ENCODE measurements at regions not wholly inside any gene's neighbourhood (a gene's known extent, or its start where the extent isn't known, plus 50 kb on each side); places are given as distances from the start of the nearest gene placed in this dataset.
A peak's percentile ranks its signal among the peaks of the same experiment; 100 is the strongest.

DNA sequence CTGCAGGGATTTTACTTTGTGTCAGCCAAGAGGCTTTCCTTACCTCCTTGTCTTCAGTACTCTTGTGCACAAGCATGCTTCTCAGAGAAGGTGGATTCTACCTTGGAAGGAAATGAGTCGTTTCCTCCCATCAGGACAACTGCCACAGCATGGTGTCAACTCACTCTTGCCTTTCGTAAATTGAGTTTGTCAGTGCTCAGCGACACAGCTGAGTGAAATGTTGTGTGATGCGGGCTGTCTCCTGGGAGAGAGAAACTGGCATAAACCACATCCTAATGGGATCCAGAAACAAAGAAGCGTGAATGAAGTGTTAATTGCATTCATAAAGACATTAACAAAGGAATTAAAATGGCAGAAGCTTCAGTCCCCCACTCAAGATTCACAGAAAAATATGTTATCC lies 51.5 kb upstream of the SLC22A15 start:
- H3K4me2 ChIP-seq (ENCODE audit: control insufficient read depth, extremely low read depth, insufficient read depth, low read depth, low read length) = peak overlapping the region; percentile 33
- peak; percentile 92 for FAIRE-seq
- peaks cover 24% of the 10 kb centered on the region for H3K4me1 ChIP-seq (ENCODE audit: control insufficient read depth, extremely low read depth, insufficient read depth, low read length)
- no peaks in the 10 kb centered on the region for H3K9me3 ChIP-seq (ENCODE audit: control insufficient read depth, low read depth, low read length)
- H3K79me2 ChIP-seq (ENCODE audit: control insufficient read depth, insufficient read depth, low read length) = no peaks in the 10 kb centered on the region
- H3K27me3 ChIP-seq (ENCODE audit: control insufficient read depth, extremely low read depth, insufficient read depth, low read length) = no peaks in the 10 kb centered on the region
- dilution Hi-C loops (cut with MboI; ENCODE audit: extremely low pct_ligation_motif_present, low sequenced_read_pairs) = no loop called here
- no peak for DNase-seq (ENCODE audit: low read depth, low spot score)
- H4K20me1 ChIP-seq (ENCODE audit: control insufficient read depth, extremely low read depth, insufficient read depth, low read length) = no peaks in the 10 kb centered on the region
- H3K4me3 ChIP-seq (ENCODE audit: control insufficient read depth in 2 of 3, extremely low read depth in 1 of 3, insufficient read depth in 2 of 3, low read depth in 1 of 3, low read length in 3 of 3) = no peak overlapping the region
- H2AFZ ChIP-seq (ENCODE audit: control insufficient read depth, low read length) = peak overlapping the region; percentile 65
- no peak overlapping the region for H3K27ac ChIP-seq (ENCODE audit: control insufficient read depth, insufficient read depth, low read length)
- no peak overlapping the region for H3K9ac ChIP-seq (ENCODE audit: control insufficient read depth, extremely low read depth, insufficient read depth, low read length)
- no peaks in the 10 kb centered on the region for H3K9me1 ChIP-seq (ENCODE audit: control insufficient read depth, extremely low read depth, insufficient read depth, low read length)
- H3K36me3 ChIP-seq (ENCODE audit: control insufficient read depth in 2 of 2, extremely low read depth in 1 of 2, insufficient read depth in 2 of 2, low read length in 2 of 2) = no peaks in the 10 kb centered on the region
- TF ChIP-seq, protein P1, sequence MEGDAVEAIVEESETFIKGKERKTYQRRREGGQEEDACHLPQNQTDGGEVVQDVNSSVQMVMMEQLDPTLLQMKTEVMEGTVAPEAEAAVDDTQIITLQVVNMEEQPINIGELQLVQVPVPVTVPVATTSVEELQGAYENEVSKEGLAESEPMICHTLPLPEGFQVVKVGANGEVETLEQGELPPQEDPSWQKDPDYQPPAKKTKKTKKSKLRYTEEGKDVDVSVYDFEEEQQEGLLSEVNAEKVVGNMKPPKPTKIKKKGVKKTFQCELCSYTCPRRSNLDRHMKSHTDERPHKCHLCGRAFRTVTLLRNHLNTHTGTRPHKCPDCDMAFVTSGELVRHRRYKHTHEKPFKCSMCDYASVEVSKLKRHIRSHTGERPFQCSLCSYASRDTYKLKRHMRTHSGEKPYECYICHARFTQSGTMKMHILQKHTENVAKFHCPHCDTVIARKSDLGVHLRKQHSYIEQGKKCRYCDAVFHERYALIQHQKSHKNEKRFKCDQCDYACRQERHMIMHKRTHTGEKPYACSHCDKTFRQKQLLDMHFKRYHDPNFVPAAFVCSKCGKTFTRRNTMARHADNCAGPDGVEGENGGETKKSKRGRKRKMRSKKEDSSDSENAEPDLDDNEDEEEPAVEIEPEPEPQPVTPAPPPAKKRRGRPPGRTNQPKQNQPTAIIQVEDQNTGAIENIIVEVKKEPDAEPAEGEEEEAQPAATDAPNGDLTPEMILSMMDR (optimal IDR thresholded peaks at IDR 0.05 in 1 of 3, IDR thresholded peaks at IDR 0.05 in 1 of 3, conservative IDR thresholded peaks at IDR 0.05 in 1 of 3; ENCODE audit: extremely low read depth in 1 of 3, insufficient read depth in 2 of 3, low read length in 3 of 3) = no peak
- no peak for TF ChIP-seq EZH2 (IDR thresholded peaks at IDR 0.05; ENCODE audit: low read length)

DNA sequence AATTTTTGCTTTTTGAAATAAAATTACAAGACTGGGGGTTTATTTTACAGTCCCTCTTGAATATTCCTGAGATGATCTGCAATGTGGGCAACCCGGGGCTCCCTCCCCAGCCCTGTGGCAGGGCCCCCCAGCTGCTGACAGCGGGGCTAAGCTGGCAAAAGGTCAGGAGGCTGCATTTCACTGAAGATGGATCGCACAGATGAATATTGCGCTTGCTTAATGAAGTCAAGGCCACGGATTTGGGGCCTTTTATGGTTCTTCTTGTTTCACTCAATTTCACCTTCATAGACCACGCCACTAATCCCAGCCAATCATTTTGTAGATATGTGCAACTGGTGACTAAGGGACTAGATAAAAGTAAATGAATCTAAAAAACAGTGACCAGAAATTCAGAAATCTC lies 50.8 kb upstream of the SLC22A15 start:
- Histone ChIP-seq H3K36me3 (ENCODE audit: control insufficient read depth in 2 of 2, extremely low read depth in 1 of 2, insufficient read depth in 2 of 2, low read length in 2 of 2) (no peaks in the 10 kb centered on the region), H2AFZ (ENCODE audit: control insufficient read depth, low read length) (no peak overlapping the region), H3K9me3 (ENCODE audit: control insufficient read depth, low read depth, low read length) (no peaks in the 10 kb centered on the region), H3K27me3 (ENCODE audit: control insufficient read depth, extremely low read depth, insufficient read depth, low read length) (no peaks in the 10 kb centered on the region), H3K9ac (ENCODE audit: control insufficient read depth, extremely low read depth, insufficient read depth, low read length) (no peak overlapping the region), H3K4me1 (ENCODE audit: control insufficient read depth, extremely low read depth, insufficient read depth, low read length) (peaks cover 31% of the 10 kb centered on the region), H3K4me2 (ENCODE audit: control insufficient read depth, extremely low read depth, insufficient read depth, low read depth, low read length) (no peak overlapping the region), H3K4me3 (ENCODE audit: control insufficient read depth in 2 of 3, extremely low read depth in 1 of 3, insufficient read depth in 2 of 3, low read depth in 1 of 3, low read length in 3 of 3) (no peak overlapping the region), H4K20me1 (ENCODE audit: control insufficient read depth, extremely low read depth, insufficient read depth, low read length) (no peaks in the 10 kb centered on the region), H3K79me2 (ENCODE audit: control insufficient read depth, insufficient read depth, low read length) (no peaks in the 10 kb centered on the region), H3K27ac (ENCODE audit: control insufficient read depth, insufficient read depth, low read length) (no peak overlapping the region), H3K9me1 (ENCODE audit: control insufficient read depth, extremely low read depth, insufficient read depth, low read length) (no peaks in the 10 kb centered on the region)
- dilution Hi-C loops (cut with MboI; ENCODE audit: extremely low pct_ligation_motif_present, low sequenced_read_pairs) = no loop called here
- TF ChIP-seq, protein P1 (optimal IDR thresholded peaks at IDR 0.05 in 1 of 3, IDR thresholded peaks at IDR 0.05 in 1 of 3, conservative IDR thresholded peaks at IDR 0.05 in 1 of 3; ENCODE audit: extremely low read depth in 1 of 3, insufficient read depth in 2 of 3, low read length in 3 of 3) = no peak
- no peak for TF ChIP-seq EZH2 (IDR thresholded peaks at IDR 0.05; ENCODE audit: low read length)
- DNase-seq (ENCODE audit: low read depth, low spot score) = no peak
- FAIRE-seq = no peak

Small RNA genes lying in the stretch of these regions (small RNA-seq; reads per million reads assigned to genes)
- 0 reads per million in 3 experiments for gene AL357137.1 (ENCODE audit: insufficient read length in 3 of 3, low read depth in 3 of 3, low replicate concordance in 1 of 3)
